Kidney epithelial cell (primary cell): ENCODE measurements at regions not wholly inside any gene's neighbourhood (a gene's known extent, or its start where the extent isn't known, plus 50 kb on each side); places are given as distances from the start of the nearest gene placed in this dataset.
"Not testable (repeated sequence)": the region's sequence is repeated elsewhere in the genome, so short reads cannot be mapped to it uniquely, and the experiment has no call there.

ENCODE experiments used
- DNase-seq: peaks from one replicate; pipeline ENCODE4 v3.0.0-alpha.2; 2010; ENCODE audit warnings: low read depth
- H3K27me3 ChIP-seq: 2 replicates; pipeline ENCODE4 v1.6.0; 2011; ENCODE audit warnings: low read length; ENCODE audit not compliant: control insufficient read depth, insufficient read depth
- H3K36me3 ChIP-seq: 2 replicates; pipeline ENCODE4 v1.5.1; 2011; ENCODE audit warnings: low read length; ENCODE audit not compliant: control insufficient read depth, insufficient read depth
- H3K4me3 ChIP-seq: 2 replicates; pipeline ENCODE4 v1.5.1; 2011; ENCODE audit warnings: low read depth, mild to moderate bottlenecking, control low read depth, low read length
- CTCF ChIP-seq: IDR thresholded peaks from 2 replicates; pipeline ENCODE4 v1.5.1; 2011; ENCODE audit warnings: mild to moderate bottlenecking, moderate library complexity, low read length, control low read depth, inconsistent platforms; ENCODE audit not compliant: insufficient read depth, poor library complexity, severe bottlenecking

GRCh38 chrX:35221391-35221790 lies 278.8 kb downstream of the FAM47B start:
- H3K27me3 ChIP-seq, H3K4me3 ChIP-seq, DNase-seq, H3K36me3 ChIP-seq: not testable (repeated sequence)

GRCh38 chrX:35244088-35244741 lies 301.6 kb downstream of the FAM47B start:
- Histone ChIP-seq H3K36me3 (no peaks in the 10 kb centered on the region), H3K4me3 (no peak overlapping the region), H3K27me3 (no peaks in the 10 kb centered on the region)
- TF ChIP-seq CTCF: no peak
- no peak for DNase-seq

GRCh38 chrX:35244796-35245508 lies 302.4 kb downstream of the FAM47B start:
- no peak for TF ChIP-seq CTCF

GRCh38 chrX:35251226-35251625 lies 308.6 kb downstream of the FAM47B start:
- no peak for TF ChIP-seq CTCF
- H3K27me3 ChIP-seq: no peaks in the 10 kb centered on the region
- no peaks in the 10 kb centered on the region for H3K36me3 ChIP-seq

More at GRCh38 chrX:35244796-35245508, 302.4 kb downstream of the FAM47B start:
- no peak for DNase-seq
- no peak overlapping the region for H3K4me3 ChIP-seq
- H3K27me3 ChIP-seq: no peaks in the 10 kb centered on the region
- H3K36me3 ChIP-seq: no peaks in the 10 kb centered on the region

GRCh38 chrX:35276115-35276514 lies 333.5 kb downstream of the FAM47B start:
- no peak for TF ChIP-seq CTCF
- no peak for DNase-seq
- Histone ChIP-seq H3K27me3 (no peaks in the 10 kb centered on the region), H3K4me3 (no peak overlapping the region), H3K36me3 (no peaks in the 10 kb centered on the region)

More at GRCh38 chrX:35251226-35251625, 308.6 kb downstream of the FAM47B start:
- no peak overlapping the region for H3K4me3 ChIP-seq
- no peak for DNase-seq

GRCh38 chrX:35285289-35285962 lies 342.8 kb downstream of the FAM47B start:
- no peaks in the 10 kb centered on the region for H3K36me3 ChIP-seq
- no peaks in the 10 kb centered on the region for H3K27me3 ChIP-seq
- no peak for DNase-seq
- no peak for TF ChIP-seq CTCF
- no peak overlapping the region for H3K4me3 ChIP-seq
